ENCODE measurements at regions not wholly inside any gene's neighbourhood (a gene's known extent, or its start where the extent isn't known, plus 50 kb on each side); places are given as distances from the start of the nearest gene placed in this dataset.

- DNase-seq (ENCODE audit: low spot score): no peak
These were observed 280.7 kb downstream of the LPIN1 start for GRCh38 chr2:12027136-12027535.

GRCh38 chr2:12031866-12032265 is 285.4 kb downstream of the LPIN1 start:
- peak; percentile 7 for DNase-seq (ENCODE audit: low spot score)

- DNase-seq (ENCODE audit: low spot score): peak; percentile 6
These were observed 286.0 kb downstream of the LPIN1 start for GRCh38 chr2:12032398-12032797.

GRCh38 chr2:12032975-12033374 is 286.5 kb downstream of the LPIN1 start:
- no peak for DNase-seq (ENCODE audit: low spot score)

- no peak for DNase-seq (ENCODE audit: low spot score)
These were observed 287.1 kb downstream of the LPIN1 start for GRCh38 chr2:12033494-12033893.

- no peak for DNase-seq (ENCODE audit: low spot score)
These were observed 287.9 kb downstream of the LPIN1 start for GRCh38 chr2:12034382-12034781.

GRCh38 chr2:12035029-12035720 is 288.7 kb downstream of the LPIN1 start:
- no peak for DNase-seq (ENCODE audit: low spot score)

- DNase-seq (ENCODE audit: low spot score): no peak
These were observed 289.7 kb downstream of the LPIN1 start for GRCh38 chr2:12035956-12036639.

- no peak for DNase-seq (ENCODE audit: low spot score)
These were observed 290.2 kb downstream of the LPIN1 start for GRCh38 chr2:12036640-12036983.

- no peak for DNase-seq (ENCODE audit: low spot score)
These were observed 290.9 kb downstream of the LPIN1 start for GRCh38 chr2:12037301-12037700.

- DNase-seq (ENCODE audit: low spot score): no peak
These were observed 294.8 kb downstream of the LPIN1 start for GRCh38 chr2:12041236-12041635.

GRCh38 chr2:12043131-12043530 is 296.7 kb downstream of the LPIN1 start:
- no peak for DNase-seq (ENCODE audit: low spot score)

- DNase-seq (ENCODE audit: low spot score): no peak
These were observed 298.4 kb downstream of the LPIN1 start for GRCh38 chr2:12044857-12045256.

GRCh38 chr2:12045864-12046291 is 299.4 kb downstream of the LPIN1 start:
- no peak for DNase-seq (ENCODE audit: low spot score)

- DNase-seq (ENCODE audit: low spot score): no peak
These were observed 300.2 kb downstream of the LPIN1 start for GRCh38 chr2:12046641-12047040.

GRCh38 chr2:12047761-12048160 is 301.3 kb downstream of the LPIN1 start:
- DNase-seq (ENCODE audit: low spot score): no peak

- no peak for DNase-seq (ENCODE audit: low spot score)
These were observed 302.1 kb downstream of the LPIN1 start for GRCh38 chr2:12048550-12048949.

GRCh38 chr2:12050396-12050795 is 304.0 kb downstream of the LPIN1 start:
- DNase-seq (ENCODE audit: low spot score): no peak

- no peak for DNase-seq (ENCODE audit: low spot score)
These were observed 305.4 kb downstream of the LPIN1 start for GRCh38 chr2:12051831-12052230.

GRCh38 chr2:12052796-12053195 is 306.4 kb downstream of the LPIN1 start:
- no peak for DNase-seq (ENCODE audit: low spot score)

GRCh38 chr2:12054956-12055618 is 308.7 kb downstream of the LPIN1 start:
- DNase-seq (ENCODE audit: low spot score): no peak

- DNase-seq (ENCODE audit: low spot score): no peak
These were observed 311.2 kb downstream of the LPIN1 start for GRCh38 chr2:12057436-12058166.

All from hematopoietic multipotent progenitor cell treated with erythropoietin and hydrocortisone succinate and interleukin-3 and kit ligand, for 15 days (in vitro differentiated cells).